ENCODE measurements at regions not wholly inside any gene's neighbourhood (a gene's known extent, or its start where the extent isn't known, plus 50 kb on each side); places are given as distances from the start of the nearest gene placed in this dataset.

GRCh38 chrX:113977887-113978286 is 606.0 kb upstream of the HTR2C start:
- Histone ChIP-seq H3K27me3 (ENCODE audit: control insufficient read depth in 1 of 2, insufficient read depth in 2 of 2, low read length in 2 of 2) (no peaks in the 10 kb centered on the region), H3K9me3 (ENCODE audit: low read length) (no peaks in the 10 kb centered on the region), H3K36me3 (replicated peaks in 1 of 2; ENCODE audit: control insufficient read depth in 1 of 2, insufficient read depth in 2 of 2, low read length in 2 of 2) (no peaks in the 10 kb centered on the region), H3K27ac (ENCODE audit: extremely low read length, insufficient read depth, low read length) (no peak overlapping the region), H3K4me3 (replicated peaks in 1 of 3; ENCODE audit: insufficient read depth in 1 of 3, low read depth in 2 of 3, low read length in 3 of 3) (no peak overlapping the region), H4K20me1 (ENCODE audit: insufficient read depth, low read length) (no peaks in the 10 kb centered on the region), H3K4me1 (ENCODE audit: insufficient read depth, low read length) (no peaks in the 10 kb centered on the region), H3K4me2 (ENCODE audit: low read depth, low read length) (no peak overlapping the region), H2AFZ (ENCODE audit: low read length) (no peak overlapping the region), H3K79me2 (ENCODE audit: insufficient read depth, low read length) (no peaks in the 10 kb centered on the region), H3K9ac (ENCODE audit: insufficient read depth, low read depth, low read length) (no peak overlapping the region)
- ChIA-PET CTCF (ENCODE audit: low intra/inter-chr PET ratio, low total read pairs) (no interaction called here), POLR2A (no interaction called here)
- TF ChIP-seq IKZF1 (IDR thresholded peaks at IDR 0.05) (no peak), TEAD3 (CRISPR knock-in tag; optimal IDR thresholded peaks at IDR 0.05; ENCODE audit: borderline replicate concordance) (no peak), REL (CRISPR knock-in tag; conservative IDR thresholded peaks at IDR 0.05) (no peak), DBP (CRISPR knock-in tag; IDR thresholded peaks at IDR 0.05; ENCODE audit: not compliant biosample characterization) (no peak), THAP7 (CRISPR knock-in tag; IDR thresholded peaks at IDR 0.05) (no peak), ZSCAN22 (CRISPR knock-in tag; IDR thresholded peaks at IDR 0.05) (no peak), ELF4 (CRISPR knock-in tag; IDR thresholded peaks at IDR 0.05; ENCODE audit: borderline replicate concordance) (no peak), TMF1 (CRISPR knock-in tag; IDR thresholded peaks at IDR 0.05; ENCODE audit: low read depth) (no peak), ERF (CRISPR knock-in tag; IDR thresholded peaks at IDR 0.05) (no peak), ASH2L (IDR thresholded peaks at IDR 0.05; ENCODE audit: insufficient read length, low read depth, low read length) (no peak), TARDBP (CRISPR knock-in tag; IDR thresholded peaks at IDR 0.05) (no peak), ZNF776 (CRISPR knock-in tag; IDR thresholded peaks at IDR 0.05) (no peak), FLYWCH1 (CRISPR knock-in tag; IDR thresholded peaks at IDR 0.05) (no peak), ZNF652 (CRISPR knock-in tag; IDR thresholded peaks at IDR 0.05; ENCODE audit: borderline replicate concordance, low read depth) (no peak)
- no TSS peak for BruUV-seq (replicated peaks)
- WGBS (ENCODE audit: low lambda C conversion rate): no CpG with 5 or more reads among the region's 1 CpG
- ATAC-seq (no peak), DNase-seq (ENCODE audit: low spot score) (no peak), FAIRE-seq (no peak)
- intact Hi-C loops (cut with micrococcal nuclease; ENCODE audit: unreplicated experiment): no loop called here
- in situ Hi-C loops (cut with HindIII; ENCODE audit: extremely low pct_ligation_motif_present, low pct_unique_long_range_greater_than_20kb): no loop called here
